ENCODE measurements at regions not wholly inside any gene's neighbourhood (a gene's known extent, or its start where the extent isn't known, plus 50 kb on each side); places are given as distances from the start of the nearest gene placed in this dataset.
"Not testable (repeated sequence)": the region's sequence is repeated elsewhere in the genome, so short reads cannot be mapped to it uniquely, and the experiment has no call there.

DNA sequence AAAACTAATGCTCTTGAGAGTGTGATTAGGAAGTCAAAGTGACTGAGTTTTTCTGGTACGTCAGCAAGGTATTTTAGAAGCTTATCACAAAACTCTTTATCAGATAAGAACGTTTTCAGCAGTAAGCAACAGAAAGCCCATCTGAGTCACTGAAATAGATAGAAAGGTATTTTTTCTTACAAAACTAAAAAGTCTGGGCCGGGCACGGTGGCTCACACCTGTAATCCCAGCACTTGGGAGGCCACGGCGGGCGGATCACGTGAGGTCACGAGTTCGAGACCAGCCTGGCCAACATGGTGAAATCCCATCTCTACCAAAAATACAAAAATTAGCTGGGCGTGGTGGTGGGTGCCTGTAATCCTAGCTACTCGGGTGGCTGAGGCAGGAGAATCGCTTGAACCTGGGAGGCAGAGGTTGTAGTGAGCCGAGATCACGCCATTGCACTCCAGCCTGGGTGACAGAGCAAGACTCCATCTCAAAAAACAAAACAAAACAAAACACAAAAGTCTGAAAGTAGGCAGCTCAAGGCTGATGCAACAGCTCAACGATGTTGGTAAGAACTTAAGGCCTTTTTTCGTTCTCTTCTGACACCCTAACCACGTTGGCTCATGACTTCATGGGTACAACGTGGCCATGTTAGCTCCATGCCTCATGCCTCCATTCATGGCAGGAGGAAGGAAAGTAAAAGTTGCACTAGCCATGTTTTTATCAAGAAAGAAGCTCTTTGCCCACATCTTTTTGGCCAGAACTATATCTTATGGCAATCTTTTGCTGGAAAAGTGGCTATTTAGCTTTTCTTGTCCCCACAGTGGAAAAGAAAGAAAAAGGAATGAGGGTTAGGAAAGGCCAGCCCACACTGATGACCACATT lies 129.6 kb downstream of the MAP3K7 start:
- H3K27ac ChIP-seq (ENCODE audit: insufficient read depth, low read length, poor library complexity, severe bottlenecking), result peak overlapping the region; percentile 2
- not testable (repeated sequence) for H3K36me3 ChIP-seq (ENCODE audit: control insufficient read depth, insufficient read depth, low read length); H3K4me3 ChIP-seq (ENCODE audit: low read depth, low read length); H3K27me3 ChIP-seq (ENCODE audit: control insufficient read depth, insufficient read depth, low read length); H3K36me3 Mint-ChIP-seq; H3K9me3 ChIP-seq (ENCODE audit: control insufficient read depth in 2 of 2, low read length in 2 of 2); H3K9me3 Mint-ChIP-seq
- H3K4me1 ChIP-seq (ENCODE audit: control insufficient read depth, insufficient read depth, low read length, poor library complexity, severe bottlenecking), result peaks cover 31% of the 10 kb centered on the region
- H3K27me3 Mint-ChIP-seq, result peaks cover 11% of the 10 kb centered on the region
- peaks cover 26 to 46% (median 35%) of the 10 kb centered on the region in 4 donors for H3K4me1 Mint-ChIP-seq
- peak in 1 of 2 donors; percentile 19 for ATAC-seq (ENCODE audit: low read depth in 2 of 2)
- peak overlapping the region in 2 of 4 donors; percentile 69 to 74 for H3K4me3 Mint-ChIP-seq
- peak overlapping the region; percentile 12 to 86 (median 14) for H3K27ac Mint-ChIP-seq
- peak in 1 of 3 donors; percentile 31 for DNase-seq

DNA sequence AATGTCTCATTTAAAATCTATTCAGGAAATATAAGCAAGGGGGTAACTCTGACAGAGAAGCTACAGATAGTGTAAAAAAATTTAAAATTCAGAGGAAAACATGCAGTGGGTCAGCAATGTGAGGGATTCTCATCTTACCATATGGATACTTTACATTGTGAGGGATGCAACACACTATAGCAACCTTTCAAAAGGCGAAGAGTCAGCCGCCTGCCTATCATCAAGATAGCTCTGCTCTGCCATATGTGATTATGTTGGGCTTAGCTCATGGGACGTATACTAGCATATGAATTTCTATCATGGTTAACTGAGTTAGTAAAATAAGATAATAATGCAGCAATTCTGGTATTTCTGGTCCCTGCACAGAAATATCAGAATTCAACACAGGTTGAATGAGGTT lies 130.9 kb downstream of the MAP3K7 start:
- H3K27me3 ChIP-seq (ENCODE audit: control insufficient read depth, insufficient read depth, low read length), result no peaks in the 10 kb centered on the region
- H3K9me3 ChIP-seq (ENCODE audit: control insufficient read depth in 2 of 2, low read length in 2 of 2), result no peaks in the 10 kb centered on the region
- H3K27ac ChIP-seq (ENCODE audit: insufficient read depth, low read length, poor library complexity, severe bottlenecking), result no peak overlapping the region
- DNase-seq (no peak), ATAC-seq (ENCODE audit: low read depth in 2 of 2) (no peak)
- no peak overlapping the region for H3K4me3 ChIP-seq (ENCODE audit: low read depth, low read length)
- peaks cover 4% of the 10 kb centered on the region for H3K36me3 Mint-ChIP-seq
- peaks cover 31% of the 10 kb centered on the region for H3K4me1 ChIP-seq (ENCODE audit: control insufficient read depth, insufficient read depth, low read length, poor library complexity, severe bottlenecking)
- H3K4me3 Mint-ChIP-seq, result no peak overlapping the region
- H3K27me3 Mint-ChIP-seq, result peaks cover 11% of the 10 kb centered on the region
- H3K4me1 Mint-ChIP-seq, result peaks cover 26 to 38% (median 31%) of the 10 kb centered on the region in 4 donors
- H3K9me3 Mint-ChIP-seq, result peaks cover 0 to 2% (median 0%) of the 10 kb centered on the region in 7 donors
- no peaks in the 10 kb centered on the region for H3K36me3 ChIP-seq (ENCODE audit: control insufficient read depth, insufficient read depth, low read length)
- H3K27ac Mint-ChIP-seq, result no peak overlapping the region

DNA sequence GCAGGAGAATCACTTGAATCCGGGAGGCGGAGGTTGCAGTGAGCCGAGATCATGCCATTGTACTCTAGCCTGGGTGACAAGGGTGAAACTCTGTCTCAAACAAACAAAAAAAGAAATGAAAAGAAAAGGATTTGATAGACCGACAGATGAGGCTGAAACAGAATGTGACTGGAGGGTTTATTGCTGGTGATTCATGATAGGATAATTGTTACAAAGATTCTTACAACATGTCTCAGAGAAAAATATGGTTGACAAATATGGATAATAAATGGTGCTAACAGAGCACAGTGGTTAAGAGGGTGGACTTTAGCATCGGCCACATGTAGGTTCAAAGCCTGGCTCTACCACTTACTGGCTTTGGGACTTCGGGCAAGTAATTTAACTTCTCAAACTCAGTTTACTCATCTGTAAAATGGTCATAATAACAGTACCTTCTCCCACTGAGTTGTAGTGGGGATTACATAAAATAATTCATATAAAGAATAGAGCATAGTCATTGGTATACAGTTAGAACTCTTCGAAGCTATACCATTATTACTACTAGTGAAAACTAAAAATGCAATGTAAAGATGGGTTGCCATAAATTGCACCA lies 131.9 kb downstream of the MAP3K7 start:
- H3K9me3 Mint-ChIP-seq, result peaks cover 0 to 1% (median 0%) of the 10 kb centered on the region in 7 donors
- no peak overlapping the region for H3K27ac Mint-ChIP-seq
- peaks cover 2% of the 10 kb centered on the region for H3K36me3 Mint-ChIP-seq
- DNase-seq (no peak), ATAC-seq (ENCODE audit: low read depth in 2 of 2) (no peak)
- no peak overlapping the region for H3K4me3 Mint-ChIP-seq
- H3K4me1 ChIP-seq (ENCODE audit: control insufficient read depth, insufficient read depth, low read length, poor library complexity, severe bottlenecking), result peaks cover 25% of the 10 kb centered on the region
- no peak overlapping the region for H3K27ac ChIP-seq (ENCODE audit: insufficient read depth, low read length, poor library complexity, severe bottlenecking)
- no peaks in the 10 kb centered on the region for H3K36me3 ChIP-seq (ENCODE audit: control insufficient read depth, insufficient read depth, low read length)
- no peaks in the 10 kb centered on the region for H3K27me3 ChIP-seq (ENCODE audit: control insufficient read depth, insufficient read depth, low read length)
- no peaks in the 10 kb centered on the region for H3K9me3 ChIP-seq (ENCODE audit: control insufficient read depth in 2 of 2, low read length in 2 of 2)
- peaks cover 8% of the 10 kb centered on the region for H3K27me3 Mint-ChIP-seq
- H3K4me1 Mint-ChIP-seq, result peaks cover 18 to 30% (median 26%) of the 10 kb centered on the region in 4 donors
- no peak overlapping the region for H3K4me3 ChIP-seq (ENCODE audit: low read depth, low read length)

DNA sequence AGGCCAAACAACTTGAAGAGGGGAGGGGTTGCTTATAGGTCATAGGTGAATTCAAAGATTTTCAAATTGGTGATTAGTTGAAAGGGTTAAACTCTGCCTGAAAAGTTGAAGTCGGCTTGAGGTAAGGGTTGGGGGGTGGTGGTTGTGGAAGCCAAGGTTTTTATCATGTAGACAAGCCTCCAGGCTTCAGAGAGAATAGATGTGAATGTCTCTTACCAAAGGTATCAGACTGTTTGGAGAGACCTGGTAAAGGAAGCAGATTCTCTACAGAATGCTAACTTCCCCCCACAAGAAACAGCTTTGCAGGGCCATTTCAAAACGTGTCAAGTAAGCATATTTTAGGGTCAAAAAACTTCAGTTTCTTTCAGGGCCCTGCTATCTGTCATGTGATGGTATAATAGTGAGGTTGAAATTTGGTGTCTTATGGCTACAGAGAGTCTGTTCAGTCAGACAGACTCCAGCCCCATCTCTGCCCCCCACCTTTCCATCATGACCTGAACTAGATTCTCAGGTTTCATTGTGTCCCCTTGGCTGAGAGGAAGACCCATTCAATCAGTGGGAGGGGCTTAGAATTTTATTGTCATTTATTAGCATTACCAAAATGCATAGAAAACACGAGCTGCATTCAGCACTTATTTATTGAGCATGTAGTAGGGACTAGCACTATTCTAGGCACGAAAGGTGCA lies 136.5 kb downstream of the MAP3K7 start:
- peak overlapping the region in 1 of 3 donors; percentile 74 for H3K27ac Mint-ChIP-seq
- H3K27ac ChIP-seq (ENCODE audit: insufficient read depth, low read length, poor library complexity, severe bottlenecking), result no peak overlapping the region
- no peaks in the 10 kb centered on the region for H3K4me1 ChIP-seq (ENCODE audit: control insufficient read depth, insufficient read depth, low read length, poor library complexity, severe bottlenecking)
- H3K9me3 ChIP-seq (ENCODE audit: control insufficient read depth in 2 of 2, low read length in 2 of 2), result no peaks in the 10 kb centered on the region
- H3K27me3 Mint-ChIP-seq, result peaks cover 4% of the 10 kb centered on the region
- no peak overlapping the region for H3K4me3 Mint-ChIP-seq
- ATAC-seq (ENCODE audit: low read depth in 2 of 2), result no peak
- H3K27me3 ChIP-seq (ENCODE audit: control insufficient read depth, insufficient read depth, low read length), result no peaks in the 10 kb centered on the region
- H3K36me3 ChIP-seq (ENCODE audit: control insufficient read depth, insufficient read depth, low read length), result no peaks in the 10 kb centered on the region
- H3K4me1 Mint-ChIP-seq, result peaks cover 0 to 7% (median 5%) of the 10 kb centered on the region in 4 donors
- DNase-seq, result no peak
- no peaks in the 10 kb centered on the region for H3K36me3 Mint-ChIP-seq
- H3K4me3 ChIP-seq (ENCODE audit: low read depth, low read length), result no peak overlapping the region
- H3K9me3 Mint-ChIP-seq, result peaks cover 0 to 4% (median 0%) of the 10 kb centered on the region in 7 donors

DNA sequence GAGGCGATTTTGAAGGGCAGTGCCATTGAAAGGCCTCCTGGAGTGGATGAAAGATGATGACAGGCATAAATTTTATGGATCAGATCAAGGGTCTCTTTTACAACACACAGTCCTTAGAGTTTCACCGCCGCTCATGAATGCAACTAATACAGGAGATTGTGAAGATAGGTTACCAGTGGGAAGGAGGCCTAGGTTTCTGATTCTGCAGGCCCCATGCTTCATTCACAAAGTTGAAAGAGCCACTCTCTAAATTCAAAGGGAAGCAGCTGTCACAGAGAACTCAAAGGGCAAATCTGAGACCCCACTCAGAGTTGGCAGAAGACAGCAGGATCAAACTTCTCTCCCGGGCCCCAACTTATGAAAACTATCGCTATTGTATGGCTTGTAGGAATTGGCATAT lies 137.6 kb downstream of the MAP3K7 start:
- ATAC-seq (ENCODE audit: low read depth in 2 of 2), result no peak
- H3K4me3 Mint-ChIP-seq, result no peak overlapping the region
- Histone ChIP-seq H3K36me3 (ENCODE audit: control insufficient read depth, insufficient read depth, low read length) (no peaks in the 10 kb centered on the region), H3K27ac (ENCODE audit: insufficient read depth, low read length, poor library complexity, severe bottlenecking) (no peak overlapping the region), H3K4me3 (ENCODE audit: low read depth, low read length) (no peak overlapping the region), H3K4me1 (ENCODE audit: control insufficient read depth, insufficient read depth, low read length, poor library complexity, severe bottlenecking) (no peaks in the 10 kb centered on the region), H3K27me3 (ENCODE audit: control insufficient read depth, insufficient read depth, low read length) (no peaks in the 10 kb centered on the region), H3K9me3 (ENCODE audit: control insufficient read depth in 2 of 2, low read length in 2 of 2) (no peaks in the 10 kb centered on the region)
- H3K27ac Mint-ChIP-seq, result no peak overlapping the region
- DNase-seq, result no peak
- H3K9me3 Mint-ChIP-seq, result peaks cover 0 to 4% (median 0%) of the 10 kb centered on the region in 7 donors
- peaks cover 8 to 13% (median 11%) of the 10 kb centered on the region in 4 donors for H3K4me1 Mint-ChIP-seq
- H3K27me3 Mint-ChIP-seq, result peaks cover 7% of the 10 kb centered on the region
- H3K36me3 Mint-ChIP-seq, result no peaks in the 10 kb centered on the region

DNA sequence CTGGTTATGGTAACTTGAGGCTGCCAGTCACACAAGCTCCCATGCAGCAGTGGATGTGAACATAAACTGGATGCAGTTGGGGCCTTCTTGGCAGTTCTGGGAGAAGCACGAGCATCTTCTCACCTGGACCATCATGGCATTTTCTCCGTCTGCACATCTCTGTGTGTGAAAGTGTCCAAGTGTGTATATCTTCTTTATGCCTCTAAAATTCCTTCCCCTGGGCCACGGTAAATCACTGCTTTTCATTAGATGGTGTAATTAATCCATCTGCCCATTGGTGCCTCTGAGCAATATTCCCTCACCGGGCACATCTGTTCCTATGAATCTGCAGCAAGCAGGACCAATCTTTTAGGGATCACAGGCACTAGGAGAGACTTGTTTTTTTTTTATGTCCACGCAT lies 138.0 kb downstream of the MAP3K7 start:
- peaks cover 0 to 4% (median 0%) of the 10 kb centered on the region in 7 donors for H3K9me3 Mint-ChIP-seq
- no peak overlapping the region for H3K4me3 ChIP-seq (ENCODE audit: low read depth, low read length)
- no peaks in the 10 kb centered on the region for H3K36me3 Mint-ChIP-seq

DNA sequence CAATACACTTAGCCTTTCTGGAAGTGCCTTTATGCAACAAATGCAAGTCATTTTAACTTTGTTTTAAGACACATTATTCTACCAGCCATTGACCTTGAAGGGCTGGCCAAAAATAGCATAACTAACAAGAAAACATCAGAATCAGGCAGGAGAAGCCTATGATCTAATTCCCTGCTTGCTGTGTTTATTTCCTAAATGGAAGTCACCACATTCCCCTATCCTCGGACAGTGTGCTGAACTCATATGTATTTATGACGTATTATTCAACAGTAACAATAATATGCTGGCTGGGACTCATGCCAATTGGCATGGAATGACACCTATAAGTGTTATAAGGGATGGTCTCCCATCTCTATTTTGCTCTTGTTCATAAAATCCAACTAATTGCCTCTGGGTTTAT lies 140.7 kb downstream of the MAP3K7 start:
- Histone ChIP-seq H3K4me1 (ENCODE audit: control insufficient read depth, insufficient read depth, low read length, poor library complexity, severe bottlenecking) (no peaks in the 10 kb centered on the region), H3K9me3 (ENCODE audit: control insufficient read depth in 2 of 2, low read length in 2 of 2) (no peaks in the 10 kb centered on the region), H3K27ac (ENCODE audit: insufficient read depth, low read length, poor library complexity, severe bottlenecking) (no peak overlapping the region), H3K4me3 (ENCODE audit: low read depth, low read length) (no peak overlapping the region), H3K36me3 (ENCODE audit: control insufficient read depth, insufficient read depth, low read length) (no peaks in the 10 kb centered on the region), H3K27me3 (ENCODE audit: control insufficient read depth, insufficient read depth, low read length) (no peaks in the 10 kb centered on the region)
- DNase-seq, result no peak
- H3K4me3 Mint-ChIP-seq, result no peak overlapping the region
- H3K9me3 Mint-ChIP-seq, result peaks cover 0 to 4% (median 0%) of the 10 kb centered on the region in 7 donors
- H3K36me3 Mint-ChIP-seq, result no peaks in the 10 kb centered on the region
- peaks cover 9 to 17% (median 12%) of the 10 kb centered on the region in 4 donors for H3K4me1 Mint-ChIP-seq
- no peak for ATAC-seq (ENCODE audit: low read depth in 2 of 2)
- peaks cover 7% of the 10 kb centered on the region for H3K27me3 Mint-ChIP-seq
- H3K27ac Mint-ChIP-seq, result peak overlapping the region in 1 of 3 donors; percentile 28

More for the DNA sequence above, 138.0 kb downstream of the MAP3K7 start:
- ATAC-seq (ENCODE audit: low read depth in 2 of 2), result no peak
- Mint-ChIP-seq H3K4me3 (no peak overlapping the region), H3K27ac (no peak overlapping the region), H3K27me3 (peaks cover 7% of the 10 kb centered on the region), H3K4me1 (peaks cover 9 to 16% (median 12%) of the 10 kb centered on the region in 4 donors)
- Histone ChIP-seq H3K4me1 (ENCODE audit: control insufficient read depth, insufficient read depth, low read length, poor library complexity, severe bottlenecking) (no peaks in the 10 kb centered on the region), H3K9me3 (ENCODE audit: control insufficient read depth in 2 of 2, low read length in 2 of 2) (no peaks in the 10 kb centered on the region), H3K27ac (ENCODE audit: insufficient read depth, low read length, poor library complexity, severe bottlenecking) (no peak overlapping the region), H3K27me3 (ENCODE audit: control insufficient read depth, insufficient read depth, low read length) (no peaks in the 10 kb centered on the region), H3K36me3 (ENCODE audit: control insufficient read depth, insufficient read depth, low read length) (no peaks in the 10 kb centered on the region)
- no peak for DNase-seq
